ENCODE measurements at regions not wholly inside any gene's neighbourhood (a gene's known extent, or its start where the extent isn't known, plus 50 kb on each side); places are given as distances from the start of the nearest gene placed in this dataset.

DNA sequence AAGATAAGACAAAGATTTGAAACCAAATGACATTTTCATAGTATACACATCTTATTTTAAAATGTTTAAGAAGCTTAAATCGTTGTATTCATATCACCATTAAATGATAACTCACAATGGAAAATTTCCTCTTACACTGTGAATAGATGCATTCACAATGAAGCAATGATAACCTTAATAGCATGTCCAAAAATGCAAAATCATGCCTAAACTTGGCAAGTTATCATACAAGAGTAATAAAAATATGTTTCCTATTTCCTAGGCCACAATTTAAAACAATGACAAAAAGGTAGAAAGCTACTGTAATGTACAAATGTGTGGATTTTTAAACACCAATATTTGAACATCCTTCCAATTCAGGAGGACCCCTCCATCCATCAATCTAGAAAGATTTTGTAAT lies 157.4 kb upstream of the GULP1 start:
- Histone ChIP-seq H3K27me3 (ENCODE audit: low read length) (no peaks in the 10 kb centered on the region), H3K9me3 (ENCODE audit: insufficient read depth, low read length) (no peaks in the 10 kb centered on the region), H3K9me2 (replicated peaks; ENCODE audit: insufficient read depth, low read length) (no peaks in the 10 kb centered on the region), H3K4me3 (ENCODE audit: insufficient read depth, low read length, poor library complexity, severe bottlenecking) (no peak overlapping the region), H3K9ac (ENCODE audit: low read length) (no peak overlapping the region), H3F3A (ENCODE audit: insufficient read depth) (no peaks in the 10 kb centered on the region), H3K36me3 (ENCODE audit: low read length) (no peaks in the 10 kb centered on the region), H3K79me2 (ENCODE audit: insufficient read depth, low read length) (no peaks in the 10 kb centered on the region), H3K27ac (ENCODE audit: low read depth, low read length) (no peak overlapping the region), H2AFZ (ENCODE audit: low read depth, low read length, severe bottlenecking) (no peak overlapping the region), H4K20me1 (ENCODE audit: low read depth, low read length) (no peaks in the 10 kb centered on the region), H3K4me2 (ENCODE audit: low read depth, low read length, poor library complexity, severe bottlenecking) (no peak overlapping the region)
- TF ChIP-seq, protein P1, sequence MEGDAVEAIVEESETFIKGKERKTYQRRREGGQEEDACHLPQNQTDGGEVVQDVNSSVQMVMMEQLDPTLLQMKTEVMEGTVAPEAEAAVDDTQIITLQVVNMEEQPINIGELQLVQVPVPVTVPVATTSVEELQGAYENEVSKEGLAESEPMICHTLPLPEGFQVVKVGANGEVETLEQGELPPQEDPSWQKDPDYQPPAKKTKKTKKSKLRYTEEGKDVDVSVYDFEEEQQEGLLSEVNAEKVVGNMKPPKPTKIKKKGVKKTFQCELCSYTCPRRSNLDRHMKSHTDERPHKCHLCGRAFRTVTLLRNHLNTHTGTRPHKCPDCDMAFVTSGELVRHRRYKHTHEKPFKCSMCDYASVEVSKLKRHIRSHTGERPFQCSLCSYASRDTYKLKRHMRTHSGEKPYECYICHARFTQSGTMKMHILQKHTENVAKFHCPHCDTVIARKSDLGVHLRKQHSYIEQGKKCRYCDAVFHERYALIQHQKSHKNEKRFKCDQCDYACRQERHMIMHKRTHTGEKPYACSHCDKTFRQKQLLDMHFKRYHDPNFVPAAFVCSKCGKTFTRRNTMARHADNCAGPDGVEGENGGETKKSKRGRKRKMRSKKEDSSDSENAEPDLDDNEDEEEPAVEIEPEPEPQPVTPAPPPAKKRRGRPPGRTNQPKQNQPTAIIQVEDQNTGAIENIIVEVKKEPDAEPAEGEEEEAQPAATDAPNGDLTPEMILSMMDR (IDR thresholded peaks at IDR 0.05; ENCODE audit: insufficient read depth, low read length, poor library complexity, severe bottlenecking): no peak
- TF ChIP-seq EZH2phosphoT487 (conservative IDR thresholded peaks at IDR 0.05; ENCODE audit: low read length): no peak

DNA sequence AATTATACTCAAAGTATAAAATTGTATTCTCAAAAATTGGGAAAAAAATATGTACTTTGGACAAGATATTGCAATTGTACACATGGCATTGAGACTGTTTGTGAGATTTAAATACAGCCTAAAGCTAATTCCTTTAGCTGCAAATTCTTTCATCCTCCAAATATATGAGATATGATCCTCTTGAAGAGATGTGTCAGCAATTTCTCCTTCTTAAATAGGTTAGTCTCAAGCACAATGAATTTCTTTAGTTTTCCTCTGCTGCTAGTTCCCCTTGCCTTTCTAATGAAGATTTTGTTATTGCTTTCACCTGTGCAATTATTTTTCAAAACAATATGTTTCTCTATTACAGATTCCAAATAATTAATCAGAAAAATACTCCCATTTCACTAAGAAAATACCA lies 153.4 kb upstream of the GULP1 start:
- Histone ChIP-seq H3F3A (ENCODE audit: insufficient read depth) (no peaks in the 10 kb centered on the region), H3K9me3 (ENCODE audit: insufficient read depth, low read length) (no peaks in the 10 kb centered on the region), H3K27ac (ENCODE audit: low read depth, low read length) (no peak overlapping the region), H2AFZ (ENCODE audit: low read depth, low read length, severe bottlenecking) (no peak overlapping the region), H3K27me3 (ENCODE audit: low read length) (no peaks in the 10 kb centered on the region), H3K36me3 (ENCODE audit: low read length) (no peaks in the 10 kb centered on the region), H3K4me3 (ENCODE audit: insufficient read depth, low read length, poor library complexity, severe bottlenecking) (no peak overlapping the region), H4K20me1 (ENCODE audit: low read depth, low read length) (no peaks in the 10 kb centered on the region), H3K9ac (ENCODE audit: low read length) (no peak overlapping the region), H3K79me2 (ENCODE audit: insufficient read depth, low read length) (no peaks in the 10 kb centered on the region), H3K9me2 (replicated peaks; ENCODE audit: insufficient read depth, low read length) (no peaks in the 10 kb centered on the region), H3K4me2 (ENCODE audit: low read depth, low read length, poor library complexity, severe bottlenecking) (no peak overlapping the region)
- TF ChIP-seq, protein P1 (IDR thresholded peaks at IDR 0.05; ENCODE audit: insufficient read depth, low read length, poor library complexity, severe bottlenecking): no peak
- no peak for TF ChIP-seq EZH2phosphoT487 (conservative IDR thresholded peaks at IDR 0.05; ENCODE audit: low read length)

DNA sequence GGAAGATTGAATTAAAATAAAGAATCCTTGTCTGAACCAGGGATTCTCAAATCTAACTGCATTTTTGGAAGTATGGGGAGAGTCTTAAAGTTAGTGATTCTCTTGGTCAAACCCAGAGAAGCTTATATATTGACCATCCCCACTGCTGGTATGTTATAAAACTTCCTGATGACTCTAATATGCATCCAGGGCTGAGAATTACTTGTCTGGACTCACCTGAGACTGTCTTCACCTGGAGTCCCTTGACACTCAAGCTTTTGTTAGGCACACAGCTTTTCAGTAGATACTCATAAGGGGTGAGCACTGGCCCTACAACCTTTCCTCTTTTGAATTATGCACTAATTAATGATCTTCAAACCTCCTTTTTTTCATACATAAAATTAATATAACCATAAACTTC lies 149.6 kb upstream of the GULP1 start:
- H4K20me1 ChIP-seq (ENCODE audit: low read depth, low read length): no peaks in the 10 kb centered on the region
- peaks cover 2% of the 10 kb centered on the region; the same call in 1 of the 2 replicates for H3K9me2 ChIP-seq (replicated peaks; ENCODE audit: insufficient read depth, low read length)
- no peak overlapping the region for H2AFZ ChIP-seq (ENCODE audit: low read depth, low read length, severe bottlenecking)
- no peaks in the 10 kb centered on the region for H3K9me3 ChIP-seq (ENCODE audit: insufficient read depth, low read length)
- no peak overlapping the region for H3K4me3 ChIP-seq (ENCODE audit: insufficient read depth, low read length, poor library complexity, severe bottlenecking)
- no peak overlapping the region for H3K27ac ChIP-seq (ENCODE audit: low read depth, low read length)
- H3K79me2 ChIP-seq (ENCODE audit: insufficient read depth, low read length): no peaks in the 10 kb centered on the region
- no peaks in the 10 kb centered on the region; the same call in 1 of the 2 replicates for H3F3A ChIP-seq (ENCODE audit: insufficient read depth)
- H3K4me2 ChIP-seq (ENCODE audit: low read depth, low read length, poor library complexity, severe bottlenecking): no peak overlapping the region
- H3K36me3 ChIP-seq (ENCODE audit: low read length): no peaks in the 10 kb centered on the region
- TF ChIP-seq, protein P1 (IDR thresholded peaks at IDR 0.05; ENCODE audit: insufficient read depth, low read length, poor library complexity, severe bottlenecking): no peak
- no peak for TF ChIP-seq EZH2phosphoT487 (conservative IDR thresholded peaks at IDR 0.05; ENCODE audit: low read length)
- H3K27me3 ChIP-seq (ENCODE audit: low read length): no peaks in the 10 kb centered on the region
- H3K9ac ChIP-seq (ENCODE audit: low read length): no peak overlapping the region
